Nephron progenitor cell (in vitro differentiated cells): ENCODE measurements at regions not wholly inside any gene's neighbourhood (a gene's known extent, or its start where the extent isn't known, plus 50 kb on each side); places are given as distances from the start of the nearest gene placed in this dataset.

ENCODE experiments used
- DNase-seq: peaks from one replicate; pipeline ENCODE4 v3.0.0; 2021
- H3K27ac Mint-ChIP-seq: 2 replicates; pipeline ENCODE4 v1.8.0; 2021; ENCODE audit warnings: mild to moderate bottlenecking, moderate library complexity, mixed read lengths
- H3K27me3 Mint-ChIP-seq: 2 replicates; pipeline ENCODE4 v1.8.0; 2021; ENCODE audit warnings: mild to moderate bottlenecking, low read depth, mixed read lengths; ENCODE audit not compliant: poor library complexity
- H3K36me3 Mint-ChIP-seq: 2 replicates; pipeline ENCODE4 v1.8.0; 2021; ENCODE audit warnings: low read depth, mixed read lengths
- H3K4me1 Mint-ChIP-seq: 2 replicates; pipeline ENCODE4 v1.8.0; 2021; ENCODE audit warnings: mixed read lengths
- H3K4me3 Mint-ChIP-seq: 2 replicates; pipeline ENCODE4 v1.8.0; 2021; ENCODE audit warnings: mild to moderate bottlenecking, moderate library complexity, mixed read lengths
- H3K9me3 Mint-ChIP-seq: 2 replicates; pipeline ENCODE4 v1.8.0; 2021; ENCODE audit warnings: mild to moderate bottlenecking, moderate library complexity, mixed read lengths
- TF ChIP-seq, protein P1 (sequence below): fragments of 200-600 bp; sonication (generic); IDR thresholded peaks from 2 replicates; pipeline ENCODE4 v1.5.0; 2021; ENCODE audit warnings: antibody characterized with exemption

DNA sequence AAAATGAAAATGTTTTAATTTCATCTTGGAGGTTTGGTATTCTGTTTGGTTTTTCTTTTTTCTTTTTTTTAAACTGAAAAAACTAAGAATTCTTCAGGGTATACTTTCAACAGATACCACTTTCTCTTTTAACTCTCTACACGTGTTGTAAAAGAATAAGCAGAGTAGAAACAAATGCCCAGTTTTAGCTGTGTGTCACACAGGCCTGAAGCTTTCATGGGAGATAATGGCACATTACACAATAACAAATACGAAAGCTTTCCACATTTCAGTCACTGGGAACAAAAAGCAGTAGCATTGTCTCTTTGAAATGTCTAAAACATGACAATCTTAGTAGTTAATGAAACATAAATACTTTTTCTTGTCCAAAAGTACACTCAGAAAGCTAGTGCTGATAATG is 818.5 kb downstream of the TBL1XR1 start:
- H3K4me1 Mint-ChIP-seq = no peaks in the 10 kb centered on the region
- TF ChIP-seq, protein P1, sequence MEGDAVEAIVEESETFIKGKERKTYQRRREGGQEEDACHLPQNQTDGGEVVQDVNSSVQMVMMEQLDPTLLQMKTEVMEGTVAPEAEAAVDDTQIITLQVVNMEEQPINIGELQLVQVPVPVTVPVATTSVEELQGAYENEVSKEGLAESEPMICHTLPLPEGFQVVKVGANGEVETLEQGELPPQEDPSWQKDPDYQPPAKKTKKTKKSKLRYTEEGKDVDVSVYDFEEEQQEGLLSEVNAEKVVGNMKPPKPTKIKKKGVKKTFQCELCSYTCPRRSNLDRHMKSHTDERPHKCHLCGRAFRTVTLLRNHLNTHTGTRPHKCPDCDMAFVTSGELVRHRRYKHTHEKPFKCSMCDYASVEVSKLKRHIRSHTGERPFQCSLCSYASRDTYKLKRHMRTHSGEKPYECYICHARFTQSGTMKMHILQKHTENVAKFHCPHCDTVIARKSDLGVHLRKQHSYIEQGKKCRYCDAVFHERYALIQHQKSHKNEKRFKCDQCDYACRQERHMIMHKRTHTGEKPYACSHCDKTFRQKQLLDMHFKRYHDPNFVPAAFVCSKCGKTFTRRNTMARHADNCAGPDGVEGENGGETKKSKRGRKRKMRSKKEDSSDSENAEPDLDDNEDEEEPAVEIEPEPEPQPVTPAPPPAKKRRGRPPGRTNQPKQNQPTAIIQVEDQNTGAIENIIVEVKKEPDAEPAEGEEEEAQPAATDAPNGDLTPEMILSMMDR = no peak
- H3K9me3 Mint-ChIP-seq = no peaks in the 10 kb centered on the region
- H3K4me3 Mint-ChIP-seq = no peak overlapping the region
- DNase-seq = no peak
- no peaks in the 10 kb centered on the region for H3K27me3 Mint-ChIP-seq
- no peaks in the 10 kb centered on the region for H3K36me3 Mint-ChIP-seq
- no peak overlapping the region for H3K27ac Mint-ChIP-seq

DNA sequence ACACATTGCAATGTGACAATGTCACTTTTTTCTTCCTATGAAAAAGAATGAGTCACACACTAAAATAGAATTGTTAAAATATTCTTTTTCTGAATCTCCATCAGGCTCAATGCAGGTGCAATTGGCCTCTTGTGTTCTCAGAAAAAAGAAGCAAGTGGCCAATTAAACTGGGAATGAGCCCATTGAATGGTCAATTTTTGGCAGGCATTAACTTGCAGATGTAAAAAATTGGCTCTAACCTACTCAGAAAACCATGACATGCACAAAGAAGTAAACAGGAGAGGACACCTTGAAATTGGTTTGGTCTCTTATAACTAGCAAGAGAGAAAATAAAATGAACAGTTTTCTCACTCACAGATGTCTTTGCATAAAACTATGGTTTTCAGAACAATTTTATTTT is 820.8 kb downstream of the TBL1XR1 start:
- H3K4me1 Mint-ChIP-seq = no peaks in the 10 kb centered on the region
- no peak overlapping the region for H3K27ac Mint-ChIP-seq
- no peak overlapping the region for H3K4me3 Mint-ChIP-seq
- no peaks in the 10 kb centered on the region for H3K36me3 Mint-ChIP-seq
- H3K27me3 Mint-ChIP-seq = no peaks in the 10 kb centered on the region
- DNase-seq = no peak
- no peaks in the 10 kb centered on the region for H3K9me3 Mint-ChIP-seq
- TF ChIP-seq, protein P1 = no peak

DNA sequence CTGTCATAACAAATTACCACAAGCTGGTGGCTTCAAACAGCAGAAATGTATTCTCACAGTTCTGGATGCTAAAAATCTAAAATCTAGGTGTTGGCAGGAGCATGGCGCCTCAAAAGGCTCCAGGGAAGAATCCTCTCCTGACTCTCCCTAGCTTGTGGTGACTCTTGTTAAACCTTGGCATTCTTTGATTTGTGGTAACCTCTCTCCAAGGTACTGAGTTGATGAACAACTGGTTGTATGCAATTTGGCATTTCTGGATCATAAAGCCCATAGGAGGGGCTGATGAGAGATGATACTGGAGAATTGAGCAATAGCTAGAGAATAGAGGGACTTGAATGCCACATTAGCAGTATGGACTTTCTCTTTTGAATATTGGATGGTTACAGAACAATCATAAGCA is 821.8 kb downstream of the TBL1XR1 start:
- DNase-seq = no peak
- Mint-ChIP-seq H3K27me3 (no peaks in the 10 kb centered on the region), H3K4me3 (no peak overlapping the region), H3K36me3 (no peaks in the 10 kb centered on the region), H3K27ac (no peak overlapping the region), H3K9me3 (no peaks in the 10 kb centered on the region), H3K4me1 (no peaks in the 10 kb centered on the region)
- TF ChIP-seq, protein P1 = no peak

DNA sequence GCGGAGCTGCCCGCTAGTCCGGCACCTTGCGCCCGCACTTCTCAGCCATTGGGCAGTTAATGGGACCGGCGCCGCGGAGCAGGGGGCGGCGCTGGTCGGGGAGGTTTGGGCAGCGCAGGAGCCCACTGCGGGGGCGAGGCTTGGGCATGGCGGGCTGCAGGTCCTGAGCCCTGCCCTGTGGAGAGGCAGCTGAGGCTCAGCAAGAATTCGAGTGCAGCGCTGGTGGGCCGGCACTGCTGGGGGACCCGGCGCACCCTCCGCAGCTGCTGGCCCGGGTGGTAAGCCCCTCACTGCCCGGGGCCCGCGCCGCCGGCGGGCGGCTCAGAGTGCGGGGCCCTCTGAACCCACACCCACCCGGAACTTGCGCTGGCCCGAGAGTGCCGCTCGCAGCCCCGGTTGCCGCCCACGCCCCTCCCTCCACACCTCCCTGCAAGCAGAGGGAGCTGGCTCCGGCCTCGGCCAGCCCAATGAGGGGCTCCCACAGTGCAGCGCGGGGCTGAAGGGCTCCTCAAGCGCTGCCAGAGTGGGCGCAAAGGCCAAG is 835.0 kb downstream of the TBL1XR1 start:
- Mint-ChIP-seq H3K36me3 (no peaks in the 10 kb centered on the region), H3K27ac (no peak overlapping the region), H3K4me1 (no peaks in the 10 kb centered on the region), H3K4me3 (no peak overlapping the region), H3K9me3 (peaks cover 6% of the 10 kb centered on the region), H3K27me3 (peaks cover 2% of the 10 kb centered on the region)
- no peak for DNase-seq
- TF ChIP-seq, protein P1 = no peak

DNA sequence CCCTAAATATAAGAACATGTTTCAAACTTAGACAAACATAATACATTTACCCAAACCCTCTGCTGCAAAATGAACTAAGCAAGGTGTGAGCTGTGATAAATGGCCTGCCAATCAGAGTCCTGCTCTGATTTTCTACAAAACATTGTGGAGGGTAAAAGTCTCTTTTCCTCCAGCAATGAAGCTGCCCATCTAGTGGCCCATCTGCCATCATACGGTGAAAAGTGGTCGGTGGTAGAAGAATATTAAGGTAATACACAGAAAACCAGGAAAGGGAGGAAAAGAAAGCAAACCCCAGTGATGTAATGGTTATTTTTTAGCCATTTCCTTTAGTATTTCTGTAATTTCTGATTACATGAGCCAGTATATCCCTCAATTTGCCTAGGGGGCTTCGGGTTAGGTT is 838.1 kb downstream of the TBL1XR1 start:
- no peaks in the 10 kb centered on the region for H3K36me3 Mint-ChIP-seq
- no peak for DNase-seq

GRCh38 chr3:176357891-176358290 is 839.4 kb downstream of the TBL1XR1 start:
- no peak overlapping the region for H3K4me3 Mint-ChIP-seq
- H3K27ac Mint-ChIP-seq = no peak overlapping the region
- no peak for DNase-seq
- TF ChIP-seq, protein P1 = no peak
- peaks cover 6% of the 10 kb centered on the region for H3K9me3 Mint-ChIP-seq
- H3K27me3 Mint-ChIP-seq = peaks cover 2% of the 10 kb centered on the region
- H3K36me3 Mint-ChIP-seq = no peaks in the 10 kb centered on the region
- H3K4me1 Mint-ChIP-seq = no peaks in the 10 kb centered on the region

More for the DNA sequence above, 838.1 kb downstream of the TBL1XR1 start:
- H3K27ac Mint-ChIP-seq = no peak overlapping the region
- TF ChIP-seq, protein P1 = peak; percentile 36
- H3K4me3 Mint-ChIP-seq = no peak overlapping the region
- H3K27me3 Mint-ChIP-seq = peaks cover 2% of the 10 kb centered on the region
- no peaks in the 10 kb centered on the region for H3K4me1 Mint-ChIP-seq
- H3K9me3 Mint-ChIP-seq = peaks cover 6% of the 10 kb centered on the region
